ENCODE measurements at regions not wholly inside any gene's neighbourhood (a gene's known extent, or its start where the extent isn't known, plus 50 kb on each side); places are given as distances from the start of the nearest gene placed in this dataset.

DNA sequence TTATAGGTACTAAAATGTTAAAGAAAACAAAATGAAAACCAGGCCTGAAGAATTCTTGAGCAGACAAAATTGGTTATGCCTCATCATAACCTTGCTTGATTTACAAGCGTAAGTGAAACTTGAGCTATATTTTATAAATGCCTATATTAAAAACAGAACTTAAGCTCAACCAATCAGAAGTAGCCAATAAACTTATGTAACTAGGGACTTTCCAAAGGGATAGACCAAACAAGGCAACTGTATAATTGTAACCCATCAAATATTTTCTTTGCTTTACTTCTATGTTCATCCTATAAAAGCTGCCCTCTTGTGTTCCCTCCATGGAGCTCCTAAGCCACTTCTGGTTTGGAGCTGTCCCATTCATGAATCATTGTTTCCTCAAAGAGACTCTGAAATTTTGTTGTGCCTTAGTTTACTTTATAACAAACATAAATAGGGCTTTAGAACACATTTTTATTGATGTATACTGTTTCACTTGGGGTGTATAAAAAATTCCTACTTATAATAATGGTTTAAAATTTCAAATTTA, 101.6 kb upstream of the CARMIL1 start:
- TF ChIP-seq POLR2A (IDR thresholded peaks at IDR 0.05) (no peak), CTCF (IDR thresholded peaks at IDR 0.05) (no peak)

Data from uterus (tissue), 2 donors.